NB4 (cell line): ENCODE measurements at regions not wholly inside any gene's neighbourhood (a gene's known extent, or its start where the extent isn't known, plus 50 kb on each side); places are given as distances from the start of the nearest gene placed in this dataset.

ENCODE experiments used
- CTCF ChIP-seq: IDR thresholded peaks from one replicate; pipeline ENCODE4 v1.5.1; 2012; ENCODE audit warnings: low read depth, low read length
- MYC ChIP-seq: IDR thresholded peaks from 2 replicates; pipeline ENCODE4 v1.6.1; 2011; ENCODE audit warnings: low read depth, low read length
- POLR2A ChIP-seq: IDR thresholded peaks from 2 replicates; pipeline ENCODE4 v1.6.1; 2011; ENCODE audit warnings: mild to moderate bottlenecking; ENCODE audit not compliant: insufficient read length; ENCODE audit errors: extremely low read depth

GRCh38 chr4:165560941-165561340 lies 182.1 kb downstream of the CPE start:
- TF ChIP-seq CTCF (no peak), POLR2A (no peak), MYC (no peak)
